Left lobe of liver (tissue), 2 donors: ENCODE measurements at regions not wholly inside any gene's neighbourhood (a gene's known extent, or its start where the extent isn't known, plus 50 kb on each side); places are given as distances from the start of the nearest gene placed in this dataset.

Source experiments
- ATAC-seq: fragments of 200-7000 bp; cut with Tn5 transposase; one replicate; pipeline ENCODE4 v1.9.1; 2020; ENCODE audit warnings: mild to moderate bottlenecking, moderate library complexity
- DNase-seq: peaks from one replicate; pipeline ENCODE4 v3.0.0-alpha.2; 2020; ENCODE audit warnings: low spot score
- donor health status: DM: no; HTN: no; CAD: no; lungs with moderate emphysema.
- donor health status: DM: no; HTN: yes; CAD: no.

GRCh38 chr22:47344414-47344813 lies 582.0 kb downstream of the TBC1D22A start:
- ATAC-seq, result no peak
- no peak for DNase-seq

GRCh38 chr22:47343611-47344010 lies 581.2 kb downstream of the TBC1D22A start:
- ATAC-seq (no peak), DNase-seq (no peak)

GRCh38 chr22:47342446-47342845 lies 580.0 kb downstream of the TBC1D22A start:
- DNase-seq (no peak), ATAC-seq (no peak)

GRCh38 chr22:47341464-47341863 lies 579.0 kb downstream of the TBC1D22A start:
- no peak for DNase-seq
- no peak for ATAC-seq

GRCh38 chr22:47340851-47341436 lies 578.5 kb downstream of the TBC1D22A start:
- DNase-seq, result no peak
- ATAC-seq, result no peak

GRCh38 chr22:47337161-47337621 lies 574.7 kb downstream of the TBC1D22A start:
- ATAC-seq (peak; percentile 22), DNase-seq (no peak)

- DNase-seq (no peak), ATAC-seq (no peak)
Measured at GRCh38 chr22:47335958-47336357, 573.5 kb downstream of the TBC1D22A start.

- no peak for DNase-seq
Measured at GRCh38 chr22:47335460-47335859, 573.0 kb downstream of the TBC1D22A start.

GRCh38 chr22:47334601-47335000 lies 572.2 kb downstream of the TBC1D22A start:
- no peak for DNase-seq
- ATAC-seq, result no peak

More at GRCh38 chr22:47335460-47335859, 573.0 kb downstream of the TBC1D22A start:
- ATAC-seq, result no peak

GRCh38 chr22:47333625-47334024 lies 571.2 kb downstream of the TBC1D22A start:
- ATAC-seq (peak; percentile 92), DNase-seq (peak; percentile 64)

- no peak for ATAC-seq
Measured at GRCh38 chr22:47332246-47332980, 570.0 kb downstream of the TBC1D22A start.

GRCh38 chr22:47331750-47332149 lies 569.3 kb downstream of the TBC1D22A start:
- no peak for ATAC-seq
- DNase-seq, result no peak

More at GRCh38 chr22:47332246-47332980, 570.0 kb downstream of the TBC1D22A start:
- no peak for DNase-seq

- DNase-seq, result no peak
- no peak for ATAC-seq
Measured at GRCh38 chr22:47329727-47330650, 567.5 kb downstream of the TBC1D22A start.

GRCh38 chr22:47328550-47329243 lies 566.2 kb downstream of the TBC1D22A start:
- no peak for DNase-seq
- no peak for ATAC-seq

GRCh38 chr22:47327241-47327640 lies 564.8 kb downstream of the TBC1D22A start:
- no peak for DNase-seq
- no peak for ATAC-seq

GRCh38 chr22:47325249-47325648 lies 562.8 kb downstream of the TBC1D22A start:
- ATAC-seq (no peak), DNase-seq (no peak)

- ATAC-seq (no peak), DNase-seq (no peak)
Measured at GRCh38 chr22:47324435-47324990, 562.1 kb downstream of the TBC1D22A start.

GRCh38 chr22:47323518-47323917 lies 561.1 kb downstream of the TBC1D22A start:
- no peak for ATAC-seq
- DNase-seq, result no peak

GRCh38 chr22:47322854-47323253 lies 560.4 kb downstream of the TBC1D22A start:
- DNase-seq (no peak), ATAC-seq (no peak)

- no peak for ATAC-seq
- DNase-seq, result no peak
Measured at GRCh38 chr22:47320560-47320959, 558.1 kb downstream of the TBC1D22A start.
